Ishikawa (cell line): ENCODE measurements at regions not wholly inside any gene's neighbourhood (a gene's known extent, or its start where the extent isn't known, plus 50 kb on each side); places are given as distances from the start of the nearest gene placed in this dataset.
"Not testable (repeated sequence)": the region's sequence is repeated elsewhere in the genome, so short reads cannot be mapped to it uniquely, and the experiment has no call there.

ENCODE experiments used
- CEBPB ChIP-seq: IDR thresholded peaks from 2 replicates; pipeline ENCODE4 v1.6.1; 2012
- EP300 ChIP-seq: IDR thresholded peaks from 2 replicates; pipeline ENCODE4 v1.6.1; 2012; ENCODE audit warnings: borderline replicate concordance

GRCh38 chr11:3468963-3469362 is 90.0 kb upstream of the ZNF195 start:
- TF ChIP-seq EP300, CEBPB: not testable (repeated sequence)
